ENCODE measurements at regions not wholly inside any gene's neighbourhood (a gene's known extent, or its start where the extent isn't known, plus 50 kb on each side); places are given as distances from the start of the nearest gene placed in this dataset.

DNA sequence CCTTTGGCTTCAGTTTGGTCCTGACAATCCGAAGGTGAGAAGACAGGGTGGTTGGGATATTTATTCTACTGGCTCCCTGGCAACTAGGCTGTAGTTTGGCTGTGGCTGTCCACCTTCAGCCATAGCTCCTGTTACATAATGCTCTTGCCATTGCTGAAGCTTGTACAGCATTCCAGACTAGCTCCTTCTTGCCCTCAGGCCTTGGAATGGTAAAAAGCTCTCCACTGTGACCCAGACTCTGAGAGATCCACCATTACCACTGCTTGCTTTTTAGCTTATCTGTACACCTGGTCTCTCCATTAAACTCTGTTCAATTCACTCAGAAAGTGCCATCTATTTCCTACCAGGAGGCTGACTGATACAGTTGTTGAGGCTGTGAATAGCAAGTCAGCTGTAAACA is 231.8 kb upstream of the MON1B start:
- DNase-seq (ENCODE audit: low read depth), result no peak
- TF ChIP-seq, protein P1, sequence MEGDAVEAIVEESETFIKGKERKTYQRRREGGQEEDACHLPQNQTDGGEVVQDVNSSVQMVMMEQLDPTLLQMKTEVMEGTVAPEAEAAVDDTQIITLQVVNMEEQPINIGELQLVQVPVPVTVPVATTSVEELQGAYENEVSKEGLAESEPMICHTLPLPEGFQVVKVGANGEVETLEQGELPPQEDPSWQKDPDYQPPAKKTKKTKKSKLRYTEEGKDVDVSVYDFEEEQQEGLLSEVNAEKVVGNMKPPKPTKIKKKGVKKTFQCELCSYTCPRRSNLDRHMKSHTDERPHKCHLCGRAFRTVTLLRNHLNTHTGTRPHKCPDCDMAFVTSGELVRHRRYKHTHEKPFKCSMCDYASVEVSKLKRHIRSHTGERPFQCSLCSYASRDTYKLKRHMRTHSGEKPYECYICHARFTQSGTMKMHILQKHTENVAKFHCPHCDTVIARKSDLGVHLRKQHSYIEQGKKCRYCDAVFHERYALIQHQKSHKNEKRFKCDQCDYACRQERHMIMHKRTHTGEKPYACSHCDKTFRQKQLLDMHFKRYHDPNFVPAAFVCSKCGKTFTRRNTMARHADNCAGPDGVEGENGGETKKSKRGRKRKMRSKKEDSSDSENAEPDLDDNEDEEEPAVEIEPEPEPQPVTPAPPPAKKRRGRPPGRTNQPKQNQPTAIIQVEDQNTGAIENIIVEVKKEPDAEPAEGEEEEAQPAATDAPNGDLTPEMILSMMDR (IDR thresholded peaks at IDR 0.05; ENCODE audit: low read length, missing control alignments), result no peak
- H3K4me3 ChIP-seq (replicated peaks; ENCODE audit: low read depth, low read length), result no peak overlapping the region

DNA sequence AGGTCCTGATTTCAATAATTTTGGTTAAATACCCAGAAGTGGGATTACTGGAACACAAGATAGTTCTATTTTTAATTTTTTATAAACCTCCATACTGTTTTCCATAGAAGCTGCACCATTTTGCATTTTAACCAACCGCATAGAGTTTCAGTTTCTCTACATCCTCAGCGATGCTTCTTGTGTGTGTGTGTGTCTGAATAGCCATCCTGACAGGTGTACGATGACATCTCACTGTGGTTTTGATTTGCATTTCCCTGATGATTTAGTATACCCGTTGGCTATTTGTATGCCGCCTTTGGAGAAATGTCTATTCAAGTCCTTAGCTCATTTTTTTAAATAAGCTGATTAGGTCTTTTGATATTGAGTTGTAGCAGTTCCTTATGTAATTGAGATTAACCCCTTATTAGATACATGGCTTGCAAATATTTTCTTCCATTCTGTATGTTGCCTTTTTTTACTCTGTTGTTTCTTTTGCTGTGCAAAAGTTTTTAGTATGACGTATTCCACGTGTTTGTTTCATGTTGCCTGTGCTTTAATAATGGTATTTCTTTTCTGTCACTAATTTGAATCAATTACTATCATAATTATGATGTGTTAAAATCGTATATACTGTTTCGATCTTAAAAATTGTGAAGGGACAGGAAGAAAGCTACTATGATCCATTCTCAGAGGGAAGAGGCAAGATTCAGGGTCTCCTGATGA is 227.2 kb upstream of the MON1B start:
- TF ChIP-seq, protein P1 (IDR thresholded peaks at IDR 0.05; ENCODE audit: low read length, missing control alignments), result no peak
- DNase-seq (ENCODE audit: low read depth), result no peak
- no peak overlapping the region for H3K4me3 ChIP-seq (replicated peaks; ENCODE audit: low read depth, low read length)

DNA sequence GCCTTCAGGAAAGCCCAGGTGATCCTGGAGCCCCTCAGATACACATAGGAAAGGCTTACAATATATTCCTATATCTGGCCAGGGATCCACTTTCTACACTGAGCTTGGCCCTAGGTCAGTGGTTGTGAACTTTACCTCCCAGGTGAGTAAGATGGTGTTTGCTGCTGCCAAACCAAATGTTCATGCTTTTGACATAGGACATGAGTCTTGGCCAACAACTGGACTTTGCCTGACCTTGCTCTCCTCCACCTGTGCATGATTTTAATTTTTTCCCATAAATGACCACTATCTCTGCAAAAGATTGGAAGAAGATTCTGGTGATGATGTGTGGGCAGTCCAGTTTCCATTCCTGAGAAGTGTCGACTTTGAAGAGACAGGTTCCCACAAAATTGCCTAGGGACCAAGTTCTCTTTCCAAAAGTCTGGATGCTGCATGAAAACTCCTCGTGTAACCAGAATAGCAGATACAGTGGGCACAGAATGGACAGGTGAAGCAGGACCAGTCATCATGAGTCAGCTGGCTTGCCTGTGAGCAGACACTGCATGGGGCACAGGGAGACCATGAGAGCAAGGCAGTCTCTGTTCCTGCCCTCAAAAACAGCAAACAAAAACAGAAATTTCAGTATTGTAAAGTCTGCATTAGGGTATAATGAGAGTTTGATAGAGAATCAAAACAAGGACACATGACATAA is 226.4 kb upstream of the MON1B start:
- no peak for DNase-seq (ENCODE audit: low read depth)
- TF ChIP-seq, protein P1 (IDR thresholded peaks at IDR 0.05; ENCODE audit: low read length, missing control alignments), result no peak
- H3K4me3 ChIP-seq (replicated peaks; ENCODE audit: low read depth, low read length), result no peak overlapping the region

DNA sequence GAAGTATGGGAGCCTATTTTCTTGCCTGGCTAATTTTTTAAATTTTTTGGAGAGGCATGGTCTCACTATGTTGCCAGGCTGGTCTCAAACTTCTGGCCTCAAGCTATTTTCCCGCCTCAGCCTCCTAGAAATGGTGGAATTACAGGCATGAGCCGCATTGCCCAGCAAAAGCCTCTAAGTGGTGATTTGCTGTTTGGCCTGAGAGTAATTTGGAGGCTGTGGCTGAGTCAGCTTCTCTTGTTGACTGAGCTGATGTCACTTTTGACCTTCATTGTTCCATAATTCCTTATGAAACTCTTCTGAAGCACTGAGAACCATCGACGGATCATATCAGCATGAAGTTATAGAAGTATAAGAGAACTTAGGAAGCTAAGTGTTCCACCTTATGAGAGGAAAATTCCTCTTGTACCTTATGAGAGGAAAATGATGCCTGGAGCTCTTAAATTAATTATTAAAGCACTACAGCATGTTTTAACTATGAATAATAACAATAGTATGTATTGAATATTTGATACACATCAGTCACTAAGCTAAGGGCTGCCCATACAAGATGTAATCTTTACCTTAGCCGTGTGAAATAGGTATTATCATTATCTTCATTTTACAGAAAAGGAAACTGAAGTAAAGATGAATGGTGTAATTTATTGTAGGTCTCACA is 220.8 kb upstream of the MON1B start:
- peak; percentile 73 for DNase-seq (ENCODE audit: low read depth)
- no peak overlapping the region for H3K4me3 ChIP-seq (replicated peaks; ENCODE audit: low read depth, low read length)
- TF ChIP-seq, protein P1 (IDR thresholded peaks at IDR 0.05; ENCODE audit: low read length, missing control alignments), result no peak

DNA sequence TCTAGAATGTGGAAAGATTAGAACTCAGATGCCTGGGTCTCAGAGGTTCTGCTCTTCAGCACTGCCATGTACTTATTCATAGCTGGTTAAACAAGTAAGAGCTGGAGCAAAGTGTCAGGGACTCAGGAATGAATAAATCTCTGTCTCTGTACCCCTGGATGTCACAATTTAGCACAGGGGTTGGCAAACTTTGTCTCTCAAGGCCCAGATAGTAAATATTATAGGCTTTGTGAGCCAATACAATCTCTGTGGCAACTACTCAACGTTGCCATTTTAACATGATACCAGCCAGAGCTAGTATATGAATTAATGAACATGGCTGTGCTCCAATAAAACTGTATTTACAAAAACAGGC is 220.3 kb upstream of the MON1B start:
- TF ChIP-seq, protein P1 (IDR thresholded peaks at IDR 0.05; ENCODE audit: low read length, missing control alignments), result no peak
- no peak for DNase-seq (ENCODE audit: low read depth)
- H3K4me3 ChIP-seq (replicated peaks; ENCODE audit: low read depth, low read length), result no peak overlapping the region

DNA sequence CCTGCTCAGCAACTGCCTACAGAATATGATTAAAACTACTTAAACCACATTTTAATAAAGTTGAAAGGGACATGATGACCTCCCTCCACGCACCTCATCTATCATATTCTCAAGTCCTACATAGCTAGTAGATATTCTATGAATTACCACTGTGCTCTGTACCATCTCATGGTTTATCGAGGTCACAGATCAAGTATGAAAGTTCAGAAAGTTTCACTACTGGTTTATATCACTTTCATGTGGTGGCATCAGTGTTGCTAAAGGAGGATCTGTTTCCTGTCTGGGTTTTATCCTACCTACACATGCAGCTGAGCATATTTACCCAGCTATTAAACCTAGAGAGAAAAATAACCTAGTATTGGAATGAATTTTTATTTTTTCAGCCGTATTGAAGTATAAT is 214.9 kb upstream of the MON1B start:
- no peak overlapping the region for H3K4me3 ChIP-seq (replicated peaks; ENCODE audit: low read depth, low read length)
- no peak for DNase-seq (ENCODE audit: low read depth)
- TF ChIP-seq, protein P1 (IDR thresholded peaks at IDR 0.05; ENCODE audit: low read length, missing control alignments), result no peak

Data from fibroblast of pulmonary artery (primary cell).